OCI-LY7 (cell line): ENCODE measurements at regions not wholly inside any gene's neighbourhood (a gene's known extent, or its start where the extent isn't known, plus 50 kb on each side); places are given as distances from the start of the nearest gene placed in this dataset.

Source experiments
- EZH2phosphoT487 ChIP-seq: fragments of 200-600 bp; sonication (generic); IDR thresholded peaks from 2 replicates; pipeline ENCODE4 v1.6.1; 2018; ENCODE audit warnings: low read depth, borderline replicate concordance, mild to moderate bottlenecking, mixed run types, antibody characterized with exemption, low read length, moderate library complexity, mixed read lengths
- TF ChIP-seq, protein P1 (sequence below): fragments of 200-600 bp; sonication (generic); conservative IDR thresholded peaks from 2 replicates; pipeline ENCODE4 v1.5.1; 2014; ENCODE audit warnings: mild to moderate bottlenecking, antibody characterized with exemption, low read length, moderate library complexity, mixed read lengths

DNA sequence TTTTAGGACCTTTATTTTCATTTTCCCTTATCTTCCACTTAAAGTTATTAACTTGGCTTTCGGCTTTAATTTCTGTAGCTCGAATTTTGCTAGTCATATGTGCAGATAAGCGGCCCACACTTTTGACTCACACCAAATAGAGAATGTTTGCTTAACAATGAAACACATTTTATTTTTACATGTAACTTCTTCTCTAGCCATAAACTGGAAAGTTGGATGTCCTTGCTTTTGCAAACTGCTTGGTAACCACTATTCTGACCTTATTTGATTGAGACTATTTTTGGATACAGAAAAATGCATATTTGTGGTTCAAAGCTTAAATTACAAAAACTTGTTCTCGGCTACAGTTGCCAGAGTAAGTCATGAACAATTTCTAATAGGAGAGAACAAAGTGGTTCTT is 600.0 kb downstream of the KCTD12 start:
- TF ChIP-seq, protein P1, sequence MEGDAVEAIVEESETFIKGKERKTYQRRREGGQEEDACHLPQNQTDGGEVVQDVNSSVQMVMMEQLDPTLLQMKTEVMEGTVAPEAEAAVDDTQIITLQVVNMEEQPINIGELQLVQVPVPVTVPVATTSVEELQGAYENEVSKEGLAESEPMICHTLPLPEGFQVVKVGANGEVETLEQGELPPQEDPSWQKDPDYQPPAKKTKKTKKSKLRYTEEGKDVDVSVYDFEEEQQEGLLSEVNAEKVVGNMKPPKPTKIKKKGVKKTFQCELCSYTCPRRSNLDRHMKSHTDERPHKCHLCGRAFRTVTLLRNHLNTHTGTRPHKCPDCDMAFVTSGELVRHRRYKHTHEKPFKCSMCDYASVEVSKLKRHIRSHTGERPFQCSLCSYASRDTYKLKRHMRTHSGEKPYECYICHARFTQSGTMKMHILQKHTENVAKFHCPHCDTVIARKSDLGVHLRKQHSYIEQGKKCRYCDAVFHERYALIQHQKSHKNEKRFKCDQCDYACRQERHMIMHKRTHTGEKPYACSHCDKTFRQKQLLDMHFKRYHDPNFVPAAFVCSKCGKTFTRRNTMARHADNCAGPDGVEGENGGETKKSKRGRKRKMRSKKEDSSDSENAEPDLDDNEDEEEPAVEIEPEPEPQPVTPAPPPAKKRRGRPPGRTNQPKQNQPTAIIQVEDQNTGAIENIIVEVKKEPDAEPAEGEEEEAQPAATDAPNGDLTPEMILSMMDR = no peak
- TF ChIP-seq EZH2phosphoT487 = no peak
